CD4-positive, alpha-beta T cell treated with Interleukin-15 for 1 hour (primary cell): ENCODE measurements at regions not wholly inside any gene's neighbourhood (a gene's known extent, or its start where the extent isn't known, plus 50 kb on each side); places are given as distances from the start of the nearest gene placed in this dataset.
"Not testable (repeated sequence)": the region's sequence is repeated elsewhere in the genome, so short reads cannot be mapped to it uniquely, and the experiment has no call there.

Experiments
- DNase-seq: peaks from one replicate; pipeline ENCODE4 v3.0.0-alpha.2; 2020

DNA sequence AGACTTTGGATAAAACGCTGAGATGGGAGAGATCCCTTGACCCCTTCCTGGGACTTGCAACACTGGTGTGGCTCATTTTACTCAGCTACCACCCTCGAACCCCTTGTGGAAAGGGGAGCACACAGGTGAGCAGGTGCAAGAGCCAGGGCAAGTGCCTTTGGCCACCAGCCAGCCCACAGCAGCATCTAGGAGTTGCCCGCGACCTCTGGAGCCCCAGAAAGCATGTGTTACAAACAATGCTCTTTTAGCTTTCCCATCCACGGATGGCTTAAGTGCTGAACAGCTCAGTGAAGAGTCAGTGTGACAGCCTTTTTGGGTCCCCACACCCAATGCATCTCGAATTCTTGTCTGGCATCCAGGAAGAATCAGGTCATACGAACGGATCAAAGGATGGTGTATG is 197.8 kb downstream of the MEMO1 start:
- DNase-seq: no peak

DNA sequence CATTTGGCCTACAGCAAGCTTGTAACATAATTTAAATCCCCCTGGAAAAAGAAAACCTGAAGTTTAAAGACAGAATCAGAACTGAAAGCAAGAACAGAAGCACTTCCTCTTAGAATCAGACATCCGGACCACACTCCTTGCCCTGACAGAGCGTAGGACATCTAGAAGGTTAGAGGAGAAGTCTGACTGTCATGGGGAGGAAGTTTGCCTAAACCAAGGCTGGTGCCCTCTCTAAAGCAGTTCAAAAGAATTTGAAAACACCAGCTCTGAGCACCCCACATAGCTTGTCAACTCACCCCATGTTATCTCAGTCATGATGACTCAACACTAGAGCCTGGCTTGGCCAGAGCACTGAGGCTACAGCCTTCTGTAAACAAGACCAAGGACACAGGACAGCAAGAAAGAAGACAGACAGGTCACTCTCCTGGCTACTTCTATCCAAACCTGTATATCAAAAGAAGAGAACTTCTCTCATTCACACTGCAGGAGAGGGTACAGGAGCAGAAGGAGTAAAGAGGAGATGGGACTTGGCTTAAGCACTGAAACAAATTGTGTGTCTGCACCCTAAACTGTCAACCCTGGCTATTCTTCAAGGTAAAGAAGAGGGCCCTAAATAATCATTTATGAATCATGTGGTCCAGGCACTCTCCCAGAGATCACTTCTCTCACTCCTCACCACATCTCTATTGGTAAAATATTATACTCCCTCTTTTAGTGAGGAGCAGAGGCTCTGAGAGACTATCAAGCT is 198.6 kb downstream of the MEMO1 start:
- DNase-seq: peak; percentile 26

DNA sequence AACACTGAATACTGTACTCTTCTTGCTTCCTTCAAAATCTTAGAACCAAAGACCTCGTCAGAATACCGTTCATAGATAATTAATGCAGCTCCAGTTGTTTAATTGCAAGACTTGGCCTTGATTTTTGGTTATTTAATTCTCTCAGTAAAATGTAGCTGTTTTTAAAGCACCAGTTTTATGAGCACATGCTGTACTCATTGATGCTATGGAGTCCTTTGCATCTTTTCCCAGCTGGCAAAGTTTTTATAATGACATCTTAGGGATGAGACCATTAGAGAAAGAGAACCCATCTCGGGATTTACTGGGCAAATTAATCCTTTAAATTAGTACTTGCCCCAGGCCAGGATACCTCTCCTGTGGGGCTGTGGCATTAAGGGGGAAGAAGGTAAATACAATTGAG is 199.3 kb downstream of the MEMO1 start:
- no peak for DNase-seq

DNA sequence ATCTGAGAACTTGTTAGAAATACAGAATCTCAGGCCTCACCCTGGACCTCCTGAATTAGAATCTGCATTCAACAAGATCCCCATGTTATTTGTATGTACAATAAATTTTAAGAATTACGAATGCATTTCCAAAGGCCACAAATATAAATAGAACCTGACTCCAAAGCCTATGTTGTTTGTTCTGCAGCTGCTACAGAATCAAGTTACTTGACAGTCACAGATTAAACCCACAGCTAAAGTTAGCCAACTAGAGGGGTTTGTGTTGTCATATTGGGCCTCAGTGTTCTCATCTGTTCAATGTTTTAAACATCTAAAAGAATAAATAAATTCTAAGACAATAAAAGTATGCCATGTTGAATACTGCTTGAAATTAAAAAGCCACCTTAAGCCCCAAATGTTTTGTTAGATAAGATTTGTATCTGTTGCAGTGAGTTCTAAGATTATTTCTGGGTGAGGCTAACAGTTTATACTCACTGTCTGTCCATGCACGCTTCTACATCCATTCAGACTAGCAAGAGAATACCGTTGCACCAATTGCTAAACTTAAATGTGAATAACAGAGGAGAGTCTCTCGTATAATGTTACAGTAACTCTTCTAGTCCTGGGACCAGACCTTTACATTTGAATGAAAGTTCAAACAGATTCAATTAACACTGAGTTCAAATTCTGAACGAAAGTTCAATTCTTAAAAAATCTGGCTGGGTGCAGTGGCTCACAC is 200.4 kb downstream of the MEMO1 start:
- no peak for DNase-seq

DNA sequence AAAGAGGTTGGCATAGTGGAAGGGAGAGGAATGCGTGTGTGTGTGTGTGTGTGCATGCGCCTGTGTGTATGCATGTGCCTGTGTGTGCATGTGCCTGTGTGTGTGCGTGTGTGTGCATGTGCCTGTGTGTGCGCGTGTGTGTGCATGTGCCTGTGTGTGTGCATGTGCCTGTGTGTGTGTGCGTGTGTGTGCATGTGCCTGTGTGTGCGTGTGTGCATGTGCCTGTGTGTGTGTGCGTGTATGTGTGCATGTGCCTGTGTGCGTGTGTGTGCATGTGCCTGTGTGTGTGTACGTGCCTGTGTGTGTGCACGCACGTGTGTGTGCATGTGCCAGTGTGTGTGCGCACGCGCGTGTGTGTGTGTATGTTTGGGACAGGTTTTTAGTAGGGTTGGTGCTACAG is 205.1 kb downstream of the MEMO1 start:
- no peak for DNase-seq

DNA sequence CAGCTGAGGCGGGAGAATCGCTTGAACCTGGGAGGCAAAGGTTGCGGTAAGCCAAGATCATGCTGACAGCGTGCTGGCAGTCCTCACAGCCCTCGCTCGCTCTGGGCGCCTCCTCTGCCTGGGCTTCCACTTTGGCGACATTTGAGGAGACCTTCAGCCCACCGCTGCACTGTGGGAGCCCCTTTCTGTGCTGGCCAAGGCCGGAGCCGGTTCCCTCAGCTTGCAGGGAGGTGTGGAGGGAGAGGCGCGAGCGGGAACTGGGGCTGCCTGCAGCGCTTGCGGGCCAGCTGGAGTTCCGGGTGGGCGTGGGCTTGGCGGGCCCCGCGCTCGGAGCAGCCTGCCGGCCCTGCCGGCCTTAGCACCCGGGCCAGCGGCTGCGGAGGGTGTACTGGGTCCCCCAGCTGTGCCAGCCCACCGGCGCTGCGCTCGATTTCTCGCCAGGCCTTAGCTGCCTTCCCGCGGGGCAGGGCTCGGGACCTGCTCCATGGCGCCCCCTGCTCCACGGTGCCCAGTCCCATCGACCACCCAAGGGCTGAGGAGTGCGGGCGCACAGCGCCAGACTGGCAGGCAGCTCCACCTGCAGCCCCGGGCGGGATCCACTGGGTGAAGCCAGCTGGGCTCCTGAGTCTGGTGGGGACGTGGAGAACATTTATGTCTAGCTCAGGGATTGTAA is 207.2 kb downstream of the MEMO1 start:
- DNase-seq: not testable (repeated sequence)

DNA sequence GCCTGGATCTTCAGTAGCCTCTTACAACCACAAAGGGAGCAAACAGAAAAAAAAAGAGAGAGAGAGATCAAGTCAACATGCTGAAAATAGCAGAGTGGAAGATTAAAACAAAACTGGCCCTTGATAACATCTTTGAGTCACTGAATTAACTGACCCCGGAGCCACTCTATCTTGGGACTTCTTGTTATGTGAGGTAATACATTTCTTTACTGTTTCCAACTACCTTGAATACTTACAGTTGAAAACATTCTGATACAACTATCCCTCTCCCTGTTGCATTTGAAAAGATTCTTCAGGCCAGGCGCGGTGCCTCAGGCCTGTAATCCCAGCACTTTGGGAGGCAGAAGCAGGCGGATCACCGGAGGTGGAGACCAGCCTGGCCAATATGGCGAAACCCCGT is 208.1 kb downstream of the MEMO1 start:
- DNase-seq: no peak

DNA sequence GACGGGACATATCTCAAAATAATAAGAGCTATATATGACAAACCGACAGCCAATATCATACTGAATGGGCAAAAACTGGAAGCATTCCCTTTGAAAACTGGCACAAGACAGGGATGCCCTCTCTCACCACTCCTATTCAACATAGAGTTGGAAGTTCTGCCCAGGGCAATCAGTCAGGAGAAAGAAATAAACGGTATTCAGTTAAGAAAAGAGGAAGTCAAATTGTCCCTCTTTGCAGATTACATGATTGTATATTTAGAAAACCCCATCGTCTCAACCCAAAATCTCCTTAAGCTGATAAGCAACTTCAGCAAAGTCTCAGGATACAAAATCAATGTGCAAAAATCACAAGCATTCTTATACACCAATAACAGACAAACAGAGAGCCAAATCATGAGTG is 211.5 kb downstream of the MEMO1 start:
- DNase-seq: not testable (repeated sequence)

DNA sequence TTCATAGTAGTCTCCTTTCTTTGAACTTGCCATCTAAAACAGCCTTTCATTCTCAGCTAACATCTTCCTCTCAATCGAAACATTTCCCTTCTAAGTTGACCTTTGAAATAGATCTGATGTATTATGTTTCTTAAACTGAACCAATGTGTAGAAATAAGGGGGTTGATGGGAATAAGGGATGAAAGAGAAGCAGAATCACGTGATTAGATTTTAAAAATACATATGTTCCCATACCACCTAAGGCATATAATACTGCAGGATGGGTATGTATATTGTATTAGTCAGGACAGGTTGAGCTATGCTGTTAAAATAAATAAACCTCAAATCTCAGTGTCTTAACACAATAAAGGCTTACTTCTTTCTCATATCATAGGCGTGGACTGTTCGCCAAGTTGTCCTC is 207.5 kb upstream of the SRD5A2 start:
- DNase-seq: no peak

DNA sequence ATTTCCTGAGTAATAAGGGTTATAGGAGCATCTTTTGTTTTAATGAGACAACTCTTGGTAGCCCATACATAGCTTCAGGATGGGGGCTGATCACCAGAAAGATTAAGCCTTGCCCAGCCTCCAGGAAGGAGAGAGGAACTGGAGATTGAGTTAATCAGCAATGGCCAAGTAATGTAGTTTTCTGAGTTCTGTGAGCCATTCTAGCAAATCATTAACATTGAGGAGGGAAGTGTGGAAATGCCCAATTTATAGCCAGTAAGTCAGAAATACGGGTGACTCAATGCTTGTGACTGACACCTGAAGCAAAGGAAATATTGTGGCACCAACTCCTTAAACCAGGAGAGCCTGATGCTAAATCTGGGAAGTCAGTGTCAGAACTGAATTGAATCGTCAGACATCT is 205.1 kb upstream of the SRD5A2 start:
- no peak for DNase-seq

DNA sequence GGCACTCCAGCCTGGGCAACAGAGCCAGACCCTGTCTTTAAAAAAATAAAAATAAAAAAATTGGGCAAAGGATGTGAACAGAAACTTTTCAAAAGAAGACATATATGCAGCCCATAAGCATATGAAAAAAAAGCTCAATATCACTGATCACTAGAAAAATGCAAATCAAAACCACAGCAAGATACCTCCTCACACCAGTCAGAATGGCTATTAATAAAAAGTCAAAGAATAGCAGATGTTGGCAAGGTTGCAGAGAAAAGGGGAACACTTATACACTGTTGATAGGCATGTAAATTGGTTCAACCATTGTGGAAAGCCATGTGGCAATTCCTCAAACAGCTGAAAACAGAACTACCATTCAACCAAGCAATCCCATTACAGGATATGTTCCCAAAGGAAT is 204.1 kb upstream of the SRD5A2 start:
- DNase-seq: no peak

DNA sequence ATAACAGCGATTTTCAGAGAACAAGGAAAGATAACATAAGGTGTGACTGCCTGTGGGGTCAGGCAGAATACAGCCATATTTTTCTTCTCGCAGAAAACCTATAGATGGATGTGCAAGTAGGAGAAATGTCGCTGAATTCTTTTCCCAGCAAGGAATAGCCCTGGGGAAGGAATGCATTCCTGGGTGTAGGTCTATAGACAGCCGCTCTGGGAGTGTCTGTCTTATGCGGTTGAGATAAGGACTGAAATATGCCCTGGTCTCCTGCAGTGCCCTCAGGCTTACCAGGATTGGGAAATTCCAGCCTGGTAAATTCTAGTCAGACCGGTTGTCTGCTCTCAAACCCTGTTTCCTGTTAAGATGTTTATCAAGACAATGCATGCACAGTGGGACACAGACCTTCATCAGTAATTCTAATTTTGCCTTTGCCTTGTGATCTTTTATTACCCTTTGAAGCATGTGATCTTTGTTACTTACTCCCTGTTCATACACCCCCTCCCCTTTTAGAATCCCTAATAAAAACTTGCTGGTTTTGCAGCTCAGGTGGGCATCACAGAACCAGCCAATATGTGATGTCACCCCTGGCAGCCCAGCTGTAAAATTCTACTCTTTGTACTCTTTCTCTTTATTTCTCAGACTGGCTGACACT is 202.8 kb upstream of the SRD5A2 start:
- DNase-seq: not testable (repeated sequence)

DNA sequence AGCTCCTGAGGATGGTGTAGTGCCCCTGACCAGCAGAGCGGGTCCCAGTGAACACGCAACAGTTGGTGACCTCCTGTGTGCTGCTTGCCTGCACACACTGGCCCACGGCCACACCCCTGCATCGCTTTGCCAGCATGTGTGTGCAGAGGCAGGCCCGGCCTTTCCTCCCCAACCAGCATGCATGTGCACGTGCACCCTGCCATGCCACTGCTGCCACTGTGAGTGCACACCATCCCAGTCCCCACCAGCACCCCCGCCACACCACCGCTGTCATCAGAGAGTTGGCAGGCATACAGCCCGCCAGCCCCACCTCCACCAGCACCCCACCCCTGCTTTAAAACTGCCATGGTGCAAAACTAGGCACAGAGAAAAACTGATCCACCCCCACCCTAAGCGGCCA is 197.4 kb upstream of the SRD5A2 start:
- DNase-seq: no peak

DNA sequence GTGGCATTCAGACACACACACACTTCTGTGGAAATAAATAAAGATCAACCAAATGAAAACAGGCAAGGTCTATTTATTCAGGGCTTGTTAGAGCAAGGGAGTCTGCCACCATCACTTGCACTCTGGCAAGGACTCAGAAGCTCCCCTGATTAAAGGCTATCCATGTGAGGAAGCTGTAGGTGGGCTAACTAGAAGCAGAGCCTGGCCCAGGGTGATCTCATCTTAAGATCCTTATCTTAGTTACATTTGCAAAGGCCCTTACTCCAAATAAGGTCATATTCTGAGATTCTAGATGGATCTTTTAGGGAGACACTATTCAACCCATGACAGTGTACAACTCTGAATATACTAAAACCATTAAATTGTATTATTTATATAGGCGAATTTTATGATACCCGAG is 190.0 kb upstream of the SRD5A2 start:
- DNase-seq: no peak

DNA sequence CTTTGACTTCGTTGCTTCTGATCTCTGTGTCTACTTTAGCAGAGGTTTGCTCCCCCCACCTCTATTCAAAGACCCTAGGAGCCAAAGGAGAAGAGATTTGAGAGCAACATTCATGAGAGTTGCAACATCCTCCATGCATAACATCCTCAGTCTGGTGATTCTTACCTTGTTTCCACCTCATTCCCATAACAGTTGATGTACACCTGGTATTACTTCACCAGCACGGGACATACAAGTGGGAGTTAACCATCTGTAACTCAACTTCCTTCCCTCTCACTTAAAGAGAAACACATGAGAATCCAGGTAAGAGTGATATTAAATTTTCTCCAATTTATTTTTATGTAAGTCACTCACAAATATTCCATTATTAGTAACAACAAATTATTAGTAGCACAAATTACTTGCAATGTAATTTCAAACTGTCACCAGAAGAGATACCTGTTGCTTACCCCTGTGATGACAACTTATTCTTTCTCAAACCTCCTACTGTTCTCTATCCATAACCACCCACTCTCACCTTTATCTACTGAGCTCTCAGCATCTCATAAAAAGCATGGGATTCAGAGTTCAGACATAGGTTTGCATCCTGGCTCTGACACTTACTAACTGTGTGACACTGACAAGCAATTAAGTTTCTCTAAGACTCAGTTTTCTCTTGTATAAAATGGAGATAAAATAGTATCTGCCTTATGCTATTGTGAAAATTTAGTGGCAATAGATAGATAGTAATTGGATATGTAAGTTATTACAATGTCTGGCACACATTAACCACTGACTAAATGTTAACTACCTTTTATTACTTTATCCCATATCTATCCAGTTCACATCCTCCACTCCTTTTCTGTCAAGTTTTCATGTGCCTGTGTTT is 184.6 kb upstream of the SRD5A2 start:
- DNase-seq: no peak

DNA sequence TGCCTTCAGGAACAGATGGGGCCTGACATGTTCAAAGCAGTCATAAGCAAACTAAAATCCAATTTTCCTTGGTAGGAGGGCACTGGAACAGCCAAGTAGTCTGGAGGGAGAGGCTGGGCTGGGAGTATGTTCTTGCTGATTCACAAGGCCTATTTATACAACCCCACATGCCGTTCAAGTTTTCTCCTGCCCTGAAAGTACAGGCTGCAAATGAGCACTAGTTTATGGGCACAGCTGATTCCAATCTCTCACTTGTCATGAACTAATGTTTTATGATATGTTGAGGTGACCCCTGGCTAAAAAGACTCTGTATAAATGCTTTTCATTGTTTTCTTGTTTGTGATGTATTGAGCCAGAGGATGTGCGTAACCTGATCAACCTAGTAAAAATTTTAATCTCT is 183.4 kb upstream of the SRD5A2 start:
- DNase-seq: no peak

DNA sequence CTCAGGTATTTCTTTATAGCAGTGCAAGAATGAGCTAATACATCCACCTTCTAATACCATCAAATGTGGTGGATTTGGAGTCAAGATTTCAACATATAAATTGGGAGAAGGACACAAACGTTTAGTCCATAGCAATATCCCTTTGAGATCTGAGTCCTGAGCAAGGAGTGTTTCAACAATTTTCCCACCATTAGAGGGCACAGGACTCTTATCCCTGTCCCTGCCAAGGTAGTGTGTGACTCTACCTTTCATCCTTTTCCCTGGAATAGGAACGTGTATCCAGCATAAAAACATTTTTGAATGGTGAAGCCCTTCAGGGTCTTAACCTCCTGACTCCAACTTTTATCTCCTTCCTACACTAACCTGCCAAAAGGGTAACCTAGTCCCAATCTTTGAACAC is 181.3 kb upstream of the SRD5A2 start:
- no peak for DNase-seq

DNA sequence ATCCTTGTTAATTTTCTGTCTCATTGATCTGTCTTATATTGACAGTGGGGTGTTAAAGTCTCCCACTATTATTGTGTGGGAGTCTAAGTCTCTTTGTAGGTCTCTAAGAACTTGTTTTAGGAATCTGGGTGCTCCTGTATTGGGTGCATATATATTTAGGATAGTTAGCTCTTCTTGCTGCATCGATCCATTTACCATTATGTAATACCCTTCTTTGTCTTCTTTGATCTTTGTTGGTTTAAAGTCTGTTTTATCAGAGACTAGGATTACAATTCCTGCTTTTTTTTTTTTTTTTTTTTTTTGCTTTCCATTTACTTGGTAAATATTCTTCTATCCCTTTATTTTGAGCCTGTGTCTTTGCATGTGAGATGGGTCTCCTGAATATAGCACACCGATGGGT is 176.6 kb upstream of the SRD5A2 start:
- not testable (repeated sequence) for DNase-seq

DNA sequence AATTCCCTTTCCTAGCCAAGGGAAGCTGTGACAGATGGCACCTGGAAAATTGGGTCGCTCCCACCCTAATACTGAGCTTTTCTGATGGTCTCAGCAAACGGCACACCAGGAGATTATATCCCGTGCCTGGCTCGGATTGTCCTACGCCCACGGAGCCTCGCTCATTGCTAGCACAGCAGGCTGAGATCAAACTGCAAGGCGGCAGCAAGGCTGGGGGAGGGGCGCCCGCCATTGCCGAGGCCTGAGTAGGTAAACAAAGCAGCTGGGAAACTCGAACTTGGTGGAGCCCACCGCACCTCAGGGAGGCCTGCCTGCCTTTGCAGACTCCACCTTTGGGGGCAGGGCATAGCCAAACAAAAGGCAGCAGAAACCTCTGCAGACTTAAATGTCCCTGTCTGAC is 168.0 kb upstream of the SRD5A2 start:
- DNase-seq: not testable (repeated sequence)

DNA sequence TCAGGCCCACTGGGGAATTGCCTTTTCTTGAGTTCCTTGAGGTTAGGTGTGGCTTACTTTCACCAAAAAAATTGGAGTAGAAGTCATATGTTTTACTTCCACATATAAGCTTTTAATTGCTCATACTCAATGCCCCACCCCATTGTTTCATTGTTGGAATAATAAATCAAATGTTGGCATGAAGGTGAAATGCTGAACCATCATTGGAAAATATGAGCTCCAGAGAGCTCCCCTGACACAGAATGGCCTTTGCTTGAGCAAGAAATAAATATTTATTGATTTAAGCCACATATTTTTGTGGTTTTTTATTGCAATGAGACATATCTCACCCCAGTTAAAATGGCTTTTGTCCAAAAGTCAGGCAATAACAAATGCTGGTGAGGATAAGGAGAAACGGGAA is 167.3 kb upstream of the SRD5A2 start:
- DNase-seq: no peak

DNA sequence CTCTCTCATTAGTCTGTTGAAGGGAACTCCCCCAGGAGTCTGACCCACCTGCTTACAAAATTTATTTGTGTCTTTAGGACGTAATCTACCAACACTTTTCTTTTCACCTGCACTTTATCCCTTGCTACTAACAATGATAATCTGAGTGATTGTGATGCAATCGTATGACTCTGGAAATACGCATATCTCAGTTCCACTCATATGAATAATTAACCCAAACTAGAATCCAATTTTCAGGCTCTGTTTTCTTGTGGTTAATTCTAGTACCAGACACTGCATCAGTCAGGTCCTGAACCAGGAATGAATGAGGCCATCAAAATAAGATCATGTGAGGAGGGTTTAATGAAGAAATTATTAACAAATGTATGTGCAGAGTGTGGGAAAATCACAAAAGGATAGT is 158.4 kb upstream of the SRD5A2 start:
- DNase-seq: no peak

DNA sequence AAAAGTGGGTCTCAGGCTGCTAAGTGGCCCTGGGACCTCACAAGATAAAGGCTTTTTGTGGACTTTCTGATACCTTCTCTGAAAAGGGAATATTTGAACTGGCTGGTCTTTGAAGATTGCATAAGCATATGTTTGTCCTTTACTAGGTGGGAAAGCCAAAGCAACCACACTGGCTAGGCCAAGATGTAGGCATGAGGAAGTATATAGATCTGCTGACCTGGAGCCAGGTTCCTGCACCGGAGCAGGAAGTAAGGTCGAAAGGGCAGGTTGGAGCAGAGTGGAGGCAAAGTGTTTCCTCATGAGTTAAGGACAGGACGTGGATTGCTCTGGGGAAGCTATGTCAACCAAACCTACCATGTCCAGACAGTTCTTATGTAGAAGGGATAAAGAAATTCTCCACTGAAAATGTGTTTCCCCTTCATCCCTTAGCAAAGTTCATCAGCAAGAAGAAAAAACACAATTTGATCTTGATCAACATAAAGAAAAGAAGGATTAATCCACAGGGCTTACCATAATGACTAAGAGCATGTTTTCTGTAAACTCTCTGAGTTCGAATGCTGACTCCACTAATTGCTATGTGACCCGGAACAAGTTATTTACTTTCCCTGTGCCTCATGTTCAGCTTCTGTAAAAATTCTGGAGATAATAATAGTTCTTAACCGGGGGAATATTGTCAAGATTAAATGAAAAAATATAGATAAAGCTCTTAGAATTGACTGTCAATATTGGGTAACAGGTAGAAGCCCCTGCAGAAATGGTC is 156.1 kb upstream of the SRD5A2 start:
- no peak for DNase-seq
